SK-N-SH (cell line): ENCODE measurements at regions not wholly inside any gene's neighbourhood (a gene's known extent, or its start where the extent isn't known, plus 50 kb on each side); places are given as distances from the start of the nearest gene placed in this dataset.

Source experiments
- CTCF ChIA-PET: fragments of 300-600, 350-600 bp; formaldehyde crosslinking; extraction: SDS; loops from one replicate; lab custom pipeline; 2021; lab: Yijun Ruan, JAX
- POLR2A ChIA-PET: fragments of 350-600 bp; sonication (Branson Sonifier 250); formaldehyde crosslinking; extraction: SDS; loops from one replicate; lab custom pipeline; 2020; ENCODE audit warnings: antibody characterized with exemption, inconsistent platforms; lab: Yijun Ruan, JAX
- DNase-seq: peaks from one replicate; pipeline ENCODE4 v3.0.0; 2012
- H2AFZ ChIP-seq: fragments of 200-600 bp; sonication (generic); 2 replicates; pipeline ENCODE4 v1.8.1; 2016; ENCODE audit warnings: antibody characterized with exemption, mild to moderate bottlenecking, low read depth
- H3F3A ChIP-seq: fragments of 200-600 bp; sonication (generic); replicated peaks from 2 replicates; pipeline ENCODE3; 2016; ENCODE audit warnings: antibody characterized with exemption, mild to moderate bottlenecking; ENCODE audit not compliant: insufficient read depth
- H3K27ac ChIP-seq, 2 experiments: fragments of 200-500 bp in 1 of 2; fragments of 200-600 bp in 1 of 2; sonication (Bioruptor generic) in 1 of 2; sonication (generic), shearing (Covaris generic) in 1 of 2; 2 replicates each; pipeline versions ENCODE4 v1.5.1 to v1.6.1; 2014 to 2016; ENCODE audit warnings: low read depth in 2 of 2, inconsistent platforms in 1 of 2, low read length in 1 of 2, mild to moderate bottlenecking in 1 of 2, mixed read lengths in 1 of 2
- H3K27me3 ChIP-seq: fragments of 200-600 bp; sonication (generic), shearing (Covaris generic); 2 replicates; pipeline ENCODE4 v1.6.1; 2016; ENCODE audit warnings: mixed run types; ENCODE audit not compliant: insufficient read depth
- H3K36me3 ChIP-seq, 2 experiments: fragments of 200-500 bp in 1 of 2; fragments of 200-600 bp in 1 of 2; sonication (Bioruptor generic) in 1 of 2; sonication (generic) in 1 of 2; replicated peaks in 1 of 2; 2 replicates each; pipeline versions ENCODE3 to v1.5.1; 2014 to 2016; ENCODE audit warnings: low read length in 1 of 2, mild to moderate bottlenecking in 1 of 2; ENCODE audit not compliant: insufficient read depth in 2 of 2, control insufficient read depth in 1 of 2
- H3K4me1 ChIP-seq, 2 experiments: fragments of 200-500 bp in 1 of 2; fragments of 200-600 bp in 1 of 2; sonication (Bioruptor generic) in 1 of 2; sonication (generic), shearing (Covaris generic) in 1 of 2; 2 replicates each; pipeline versions ENCODE4 v1.5.1 to v1.6.1; 2014 to 2016; ENCODE audit warnings: low read depth in 1 of 2, low read length in 1 of 2, mixed run types in 1 of 2; ENCODE audit not compliant: insufficient read depth in 2 of 2, control insufficient read depth in 1 of 2
- H3K4me2 ChIP-seq: fragments of 200-600 bp; sonication (generic), shearing (Covaris generic); 2 replicates; pipeline ENCODE4 v1.6.1; 2017; ENCODE audit warnings: mixed run types
- H3K4me3 ChIP-seq, 2 experiments: fragments of 200-500 bp in 1 of 2; fragments of 200-600 bp in 1 of 2; sonication (Bioruptor generic) in 1 of 2; sonication (generic), shearing (Covaris generic) in 1 of 2; 2 replicates each; pipeline versions ENCODE4 v1.5.1 to v1.8.1; 2014 to 2016; ENCODE audit warnings: low read depth in 2 of 2, inconsistent platforms in 1 of 2, low read length in 1 of 2, mild to moderate bottlenecking in 1 of 2, mixed read lengths in 1 of 2, moderate library complexity in 1 of 2
- H3K79me2 ChIP-seq: fragments of 200-600 bp; sonication (generic); 2 replicates; pipeline ENCODE4 v1.8.1; 2017; ENCODE audit warnings: mild to moderate bottlenecking; ENCODE audit not compliant: insufficient read depth
- H3K9ac ChIP-seq: fragments of 200-600 bp; sonication (generic); 2 replicates; pipeline ENCODE4 v1.6.1; 2017; ENCODE audit warnings: mixed run types
- H3K9me2 ChIP-seq: fragments of 200-600 bp; sonication (generic); 2 replicates; pipeline ENCODE4 v1.6.1; 2017; ENCODE audit warnings: mixed run types
- H3K9me3 ChIP-seq: fragments of 200-600 bp; sonication (generic); 2 replicates; pipeline ENCODE4 v1.6.1; 2017; ENCODE audit warnings: mixed run types, mild to moderate bottlenecking, moderate library complexity
- H4K20me1 ChIP-seq: fragments of 200-600 bp; sonication (generic); 2 replicates; pipeline ENCODE4 v1.6.1; 2017; ENCODE audit warnings: mild to moderate bottlenecking, mixed run types; ENCODE audit not compliant: insufficient read depth
- CHD2 ChIP-seq: fragments of 150-350 bp; IDR thresholded peaks from 2 replicates; pipeline ENCODE4 v1.6.1; 2018; ENCODE audit warnings: low read length; ENCODE audit not compliant: partially characterized antibody
- EP300 ChIP-seq, 2 experiments: IDR thresholded peaks; 2 replicates each; pipeline versions ENCODE4 v1.4.0 to v1.6.1; 2012; ENCODE audit warnings: borderline replicate concordance in 1 of 2, low read depth in 1 of 2, low read length in 1 of 2
- EZH2phosphoT487 ChIP-seq: fragments of 200-600 bp; sonication (generic); IDR thresholded peaks from 2 replicates; pipeline ENCODE4 v1.6.1; 2017; ENCODE audit warnings: low read depth, mixed run types, mild to moderate bottlenecking, antibody characterized with exemption, moderate library complexity, borderline replicate concordance
- FOSL2 ChIP-seq: IDR thresholded peaks from 2 replicates; pipeline ENCODE4 v1.4.0; 2012; ENCODE audit warnings: low read depth, mild to moderate bottlenecking, moderate library complexity, borderline replicate concordance
- FOXM1 ChIP-seq: IDR thresholded peaks from 2 replicates; pipeline ENCODE4 v1.4.0; 2012; ENCODE audit warnings: low read depth, mild to moderate bottlenecking
- GABPA ChIP-seq: IDR thresholded peaks from 2 replicates; pipeline ENCODE4 v1.4.0; 2012; ENCODE audit warnings: low read depth, mild to moderate bottlenecking
- GATA2 ChIP-seq: sonication (generic); formaldehyde crosslinking; IDR thresholded peaks from 2 replicates; pipeline ENCODE4 v1.5.0; 2020; ENCODE audit warnings: mild to moderate bottlenecking, missing genetic modification reagents
- MXI1 ChIP-seq: IDR thresholded peaks from 2 replicates; pipeline ENCODE4 v1.6.1; 2012; ENCODE audit warnings: mild to moderate bottlenecking, low read depth, low read length, improper control_type of control experiment
- RCOR1 ChIP-seq: fragments of 150-350 bp; IDR thresholded peaks from 2 replicates; pipeline ENCODE4 v1.6.1; 2017; ENCODE audit warnings: antibody characterized with exemption, low read length
- RFX5 ChIP-seq: IDR thresholded peaks from 2 replicates; pipeline ENCODE4 v1.6.1; 2012; ENCODE audit warnings: mild to moderate bottlenecking, improper control_type of control experiment, low read length
- SIN3A ChIP-seq: IDR thresholded peaks from 2 replicates; pipeline ENCODE4 v1.6.1; 2012; ENCODE audit warnings: low read depth, mild to moderate bottlenecking, low read length, moderate library complexity, borderline replicate concordance
- TEAD4 ChIP-seq: IDR thresholded peaks from 2 replicates; pipeline ENCODE4 v1.4.0; 2012; ENCODE audit warnings: mild to moderate bottlenecking, borderline replicate concordance; ENCODE audit not compliant: insufficient read depth
- YY1 ChIP-seq: IDR thresholded peaks from 2 replicates; pipeline ENCODE4 v1.4.0; 2012; ENCODE audit warnings: low read depth, mild to moderate bottlenecking
- WGBS: methylation state at CpG from one replicate; pipeline ENCODE4 v1.1.6; 2017; ENCODE audit warnings: low lambda C conversion rate; 5-methylcytosine and 5-hydroxymethylcytosine counted together
- TF ChIP-seq, protein P1 (sequence below): fragments of 150-350 bp; IDR thresholded peaks from 2 replicates; pipeline ENCODE4 v1.6.1; 2017; ENCODE audit warnings: antibody characterized with exemption, low read length, low read depth, borderline replicate concordance
- TF ChIP-seq, protein P2 (sequence below): fragments of 150-350 bp; IDR thresholded peaks from 2 replicates; pipeline ENCODE4 v1.6.1; 2016; ENCODE audit warnings: mild to moderate bottlenecking, low read depth, low read length
- TF ChIP-seq, protein P3 (sequence below): IDR thresholded peaks from 2 replicates; pipeline ENCODE4; 2012
- TF ChIP-seq, protein P4 (sequence below): IDR thresholded peaks from 2 replicates; pipeline ENCODE4 v1.6.1; 2012; ENCODE audit warnings: mild to moderate bottlenecking, low read depth, low read length, moderate library complexity

DNA sequence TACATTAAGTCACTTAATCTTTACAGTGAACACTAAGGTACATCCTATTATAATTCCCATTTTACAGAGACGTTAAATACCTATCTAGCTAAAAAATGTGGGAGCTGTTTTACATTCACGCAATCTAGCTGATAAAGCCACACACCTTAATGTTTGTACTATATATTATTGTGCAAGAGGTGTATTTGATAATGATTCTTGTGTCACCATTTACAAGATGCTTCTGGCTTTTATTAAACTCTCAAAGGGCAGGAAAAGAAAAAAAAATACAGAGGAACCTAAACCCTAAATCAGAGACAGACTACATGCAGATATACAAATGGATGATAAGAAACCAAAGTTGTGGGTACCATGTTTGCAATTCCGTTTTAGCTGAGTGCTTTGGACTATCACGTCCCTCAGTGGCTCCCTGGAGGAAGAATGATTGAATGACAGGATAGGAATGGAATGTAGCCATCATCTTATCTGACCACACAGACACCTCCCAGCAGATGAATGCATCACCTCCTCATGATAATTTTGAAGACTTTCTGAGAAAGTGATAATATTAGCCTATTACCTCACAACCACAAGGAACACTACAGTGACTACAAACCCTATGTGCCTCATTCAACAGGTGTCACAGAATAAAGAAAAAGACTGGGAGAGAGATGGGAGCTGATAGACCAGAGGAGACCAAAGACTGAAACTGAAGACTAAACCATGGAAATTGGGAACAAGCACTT lies 230.5 kb upstream of the SERP2 start:
- peaks cover 0 to 16% of the 10 kb centered on the region in 2 experiments; a peak in 2 of 4 replicates for H3K4me1 ChIP-seq
- H3K9me2 ChIP-seq, result no peaks in the 10 kb centered on the region
- H3K9me3 ChIP-seq, result no peaks in the 10 kb centered on the region
- POLR2A ChIA-PET, result no interaction called here
- DNase-seq, result no peak
- TF ChIP-seq, protein P1, sequence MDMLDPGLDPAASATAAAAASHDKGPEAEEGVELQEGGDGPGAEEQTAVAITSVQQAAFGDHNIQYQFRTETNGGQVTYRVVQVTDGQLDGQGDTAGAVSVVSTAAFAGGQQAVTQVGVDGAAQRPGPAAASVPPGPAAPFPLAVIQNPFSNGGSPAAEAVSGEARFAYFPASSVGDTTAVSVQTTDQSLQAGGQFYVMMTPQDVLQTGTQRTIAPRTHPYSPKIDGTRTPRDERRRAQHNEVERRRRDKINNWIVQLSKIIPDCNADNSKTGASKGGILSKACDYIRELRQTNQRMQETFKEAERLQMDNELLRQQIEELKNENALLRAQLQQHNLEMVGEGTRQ, result no peak
- TF ChIP-seq, protein P2, sequence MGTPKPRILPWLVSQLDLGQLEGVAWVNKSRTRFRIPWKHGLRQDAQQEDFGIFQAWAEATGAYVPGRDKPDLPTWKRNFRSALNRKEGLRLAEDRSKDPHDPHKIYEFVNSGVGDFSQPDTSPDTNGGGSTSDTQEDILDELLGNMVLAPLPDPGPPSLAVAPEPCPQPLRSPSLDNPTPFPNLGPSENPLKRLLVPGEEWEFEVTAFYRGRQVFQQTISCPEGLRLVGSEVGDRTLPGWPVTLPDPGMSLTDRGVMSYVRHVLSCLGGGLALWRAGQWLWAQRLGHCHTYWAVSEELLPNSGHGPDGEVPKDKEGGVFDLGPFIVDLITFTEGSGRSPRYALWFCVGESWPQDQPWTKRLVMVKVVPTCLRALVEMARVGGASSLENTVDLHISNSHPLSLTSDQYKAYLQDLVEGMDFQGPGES, result no peak
- no peak for TF ChIP-seq GATA2 (CRISPR knock-in tag)
- no peak for TF ChIP-seq YY1
- no peak for TF ChIP-seq RCOR1
- TF ChIP-seq EP300 (IDR thresholded peaks at IDR 0.05; ENCODE audit: borderline replicate concordance in 1 of 2, low read depth in 1 of 2, low read length in 1 of 2), result no peak
- TF ChIP-seq FOXM1, result no peak
- TF ChIP-seq FOSL2, result no peak
- TF ChIP-seq, protein P3, sequence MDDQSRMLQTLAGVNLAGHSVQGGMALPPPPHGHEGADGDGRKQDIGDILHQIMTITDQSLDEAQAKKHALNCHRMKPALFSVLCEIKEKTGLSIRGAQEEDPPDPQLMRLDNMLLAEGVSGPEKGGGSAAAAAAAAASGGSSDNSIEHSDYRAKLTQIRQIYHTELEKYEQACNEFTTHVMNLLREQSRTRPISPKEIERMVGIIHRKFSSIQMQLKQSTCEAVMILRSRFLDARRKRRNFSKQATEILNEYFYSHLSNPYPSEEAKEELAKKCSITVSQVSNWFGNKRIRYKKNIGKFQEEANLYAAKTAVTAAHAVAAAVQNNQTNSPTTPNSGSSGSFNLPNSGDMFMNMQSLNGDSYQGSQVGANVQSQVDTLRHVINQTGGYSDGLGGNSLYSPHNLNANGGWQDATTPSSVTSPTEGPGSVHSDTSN, result no peak
- no peak for TF ChIP-seq CHD2
- TF ChIP-seq, protein P4, sequence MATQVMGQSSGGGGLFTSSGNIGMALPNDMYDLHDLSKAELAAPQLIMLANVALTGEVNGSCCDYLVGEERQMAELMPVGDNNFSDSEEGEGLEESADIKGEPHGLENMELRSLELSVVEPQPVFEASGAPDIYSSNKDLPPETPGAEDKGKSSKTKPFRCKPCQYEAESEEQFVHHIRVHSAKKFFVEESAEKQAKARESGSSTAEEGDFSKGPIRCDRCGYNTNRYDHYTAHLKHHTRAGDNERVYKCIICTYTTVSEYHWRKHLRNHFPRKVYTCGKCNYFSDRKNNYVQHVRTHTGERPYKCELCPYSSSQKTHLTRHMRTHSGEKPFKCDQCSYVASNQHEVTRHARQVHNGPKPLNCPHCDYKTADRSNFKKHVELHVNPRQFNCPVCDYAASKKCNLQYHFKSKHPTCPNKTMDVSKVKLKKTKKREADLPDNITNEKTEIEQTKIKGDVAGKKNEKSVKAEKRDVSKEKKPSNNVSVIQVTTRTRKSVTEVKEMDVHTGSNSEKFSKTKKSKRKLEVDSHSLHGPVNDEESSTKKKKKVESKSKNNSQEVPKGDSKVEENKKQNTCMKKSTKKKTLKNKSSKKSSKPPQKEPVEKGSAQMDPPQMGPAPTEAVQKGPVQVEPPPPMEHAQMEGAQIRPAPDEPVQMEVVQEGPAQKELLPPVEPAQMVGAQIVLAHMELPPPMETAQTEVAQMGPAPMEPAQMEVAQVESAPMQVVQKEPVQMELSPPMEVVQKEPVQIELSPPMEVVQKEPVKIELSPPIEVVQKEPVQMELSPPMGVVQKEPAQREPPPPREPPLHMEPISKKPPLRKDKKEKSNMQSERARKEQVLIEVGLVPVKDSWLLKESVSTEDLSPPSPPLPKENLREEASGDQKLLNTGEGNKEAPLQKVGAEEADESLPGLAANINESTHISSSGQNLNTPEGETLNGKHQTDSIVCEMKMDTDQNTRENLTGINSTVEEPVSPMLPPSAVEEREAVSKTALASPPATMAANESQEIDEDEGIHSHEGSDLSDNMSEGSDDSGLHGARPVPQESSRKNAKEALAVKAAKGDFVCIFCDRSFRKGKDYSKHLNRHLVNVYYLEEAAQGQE, result no peak
- no peak for TF ChIP-seq GABPA
- no peak for TF ChIP-seq RFX5
- no peak for TF ChIP-seq SIN3A
- TF ChIP-seq MXI1, result no peak
- no peak for TF ChIP-seq TEAD4
- TF ChIP-seq EZH2phosphoT487, result no peak
- no peaks in the 10 kb centered on the region for H3F3A ChIP-seq
- H3K27ac ChIP-seq, result no peak overlapping the region; a peak in 1 of 4 replicates
- H3K79me2 ChIP-seq, result no peaks in the 10 kb centered on the region
- H3K4me3 ChIP-seq, result peak overlapping the region; percentile 61 to 65; a peak in 2 of 4 replicates
- no peak overlapping the region for H3K4me2 ChIP-seq
- no peaks in the 10 kb centered on the region for H4K20me1 ChIP-seq
- peak overlapping the region; percentile 95 for H2AFZ ChIP-seq
- WGBS, result 54% methylated on average over 4 of the region's 4 CpGs
- no peaks in the 10 kb centered on the region for H3K36me3 ChIP-seq
- H3K27me3 ChIP-seq, result no peaks in the 10 kb centered on the region
- no peak overlapping the region for H3K9ac ChIP-seq
- CTCF ChIA-PET, result no interaction called here
